Sigmoid colon (tissue), 4 donors: ENCODE measurements at regions not wholly inside any gene's neighbourhood (a gene's known extent, or its start where the extent isn't known, plus 50 kb on each side); places are given as distances from the start of the nearest gene placed in this dataset.

ENCODE experiments used
- CTCF ChIP-seq, 4 experiments: fragments of 450-650 bp in 3 of 4; fragments of 200-600 bp in 1 of 4; IDR thresholded peaks; one replicate each; pipeline ENCODE4 v1.5.1; 2016 to 2019; ENCODE audit warnings: antibody characterized with exemption in 4 of 4, mild to moderate bottlenecking in 3 of 4, moderate library complexity in 2 of 4
- EP300 ChIP-seq, 4 donors: sonication (generic); formaldehyde crosslinking; IDR thresholded peaks; one replicate each; pipeline ENCODE4 v1.6.1; 2017; ENCODE audit warnings: antibody characterized with exemption in 4 of 4
- POLR2A ChIP-seq, 2 donors: fragments of 450-650 bp; IDR thresholded peaks; one replicate each; pipeline ENCODE4 v1.6.1; 2016; ENCODE audit warnings: antibody characterized with exemption in 2 of 2, mild to moderate bottlenecking in 2 of 2, moderate library complexity in 2 of 2

GRCh38 chr11:105236664-105237063, 97.1 kb upstream of the CARD18 start:
- no peak for TF ChIP-seq EP300 (IDR thresholded peaks at IDR 0.05)
- no peak for TF ChIP-seq CTCF (IDR thresholded peaks at IDR 0.05)
- TF ChIP-seq POLR2A (IDR thresholded peaks at IDR 0.05) = no peak
